GM19043 (cell line): ENCODE measurements at regions not wholly inside any gene's neighbourhood (a gene's known extent, or its start where the extent isn't known, plus 50 kb on each side); places are given as distances from the start of the nearest gene placed in this dataset.
"Not testable (repeated sequence)": the region's sequence is repeated elsewhere in the genome, so short reads cannot be mapped to it uniquely, and the experiment has no call there.

ENCODE experiments used
- ATAC-seq: cut with Tn5 transposase; IDR thresholded peaks from one replicate; pipeline ENCODE4 v1.9.1; 2021; ENCODE audit warnings: low read depth; ENCODE audit not compliant: unreplicated experiment

DNA sequence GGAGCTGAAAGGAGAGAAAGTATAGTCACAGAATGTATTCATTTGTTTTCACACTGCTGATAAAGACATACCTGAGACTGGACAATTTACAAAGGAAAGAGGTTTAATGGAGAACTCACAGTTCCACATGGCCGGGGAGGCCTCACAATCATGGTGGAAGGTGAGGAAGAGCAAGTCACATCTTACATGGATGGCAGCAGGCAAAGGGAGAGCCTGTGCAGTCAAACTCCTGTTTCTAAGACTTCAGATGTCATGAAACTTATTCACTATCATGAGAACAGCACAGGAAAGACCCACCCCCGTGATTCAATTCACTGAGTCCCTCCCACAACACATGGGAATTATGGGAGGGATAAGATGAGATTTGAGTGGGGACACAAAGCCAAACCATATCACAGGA lies 224.7 kb downstream of the LNPK start:
- not testable (repeated sequence) for ATAC-seq

DNA sequence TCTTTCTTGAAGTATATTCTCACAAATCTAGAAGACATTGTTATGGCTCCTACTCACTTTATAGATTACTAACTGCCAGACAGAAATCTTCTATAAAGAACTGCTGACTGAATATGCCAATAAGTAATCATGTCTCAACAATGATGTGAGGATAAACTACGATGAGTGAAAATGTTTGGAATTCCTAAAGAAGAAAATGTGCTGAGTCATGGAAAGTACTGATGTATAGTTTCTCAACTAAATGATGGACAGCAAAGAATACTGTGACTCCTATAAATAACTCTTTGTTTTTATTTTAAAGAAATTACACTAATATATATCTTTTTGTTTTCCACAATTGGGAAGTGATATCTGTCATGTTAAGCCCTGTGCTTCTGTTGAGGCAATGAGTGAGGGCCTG lies 232.9 kb downstream of the LNPK start:
- no peak for ATAC-seq

DNA sequence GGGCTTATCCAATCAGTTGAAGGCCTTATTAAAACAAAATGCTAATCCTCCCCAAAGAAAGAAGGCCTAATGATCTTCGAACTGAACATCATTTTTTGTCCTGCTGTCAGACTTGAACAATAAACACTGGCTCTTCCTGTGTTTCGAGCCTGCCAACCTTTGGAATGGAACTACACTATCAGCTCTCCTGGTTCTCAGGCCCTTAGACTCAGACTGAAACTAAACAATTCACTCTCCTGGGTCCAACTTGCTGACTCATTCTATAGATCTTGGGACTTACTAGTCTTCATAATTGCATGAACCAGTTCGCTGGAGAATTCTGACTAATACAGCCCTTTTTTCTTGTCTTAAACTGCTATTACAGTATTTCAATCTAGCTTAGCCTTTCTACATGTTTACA lies 235.2 kb downstream of the LNPK start:
- ATAC-seq, result no peak

GRCh38 chr2:175755656-175756386 lies 246.2 kb downstream of the LNPK start:
- no peak for ATAC-seq

GRCh38 chr2:175755169-175755568 lies 246.9 kb downstream of the LNPK start:
- no peak for ATAC-seq

DNA sequence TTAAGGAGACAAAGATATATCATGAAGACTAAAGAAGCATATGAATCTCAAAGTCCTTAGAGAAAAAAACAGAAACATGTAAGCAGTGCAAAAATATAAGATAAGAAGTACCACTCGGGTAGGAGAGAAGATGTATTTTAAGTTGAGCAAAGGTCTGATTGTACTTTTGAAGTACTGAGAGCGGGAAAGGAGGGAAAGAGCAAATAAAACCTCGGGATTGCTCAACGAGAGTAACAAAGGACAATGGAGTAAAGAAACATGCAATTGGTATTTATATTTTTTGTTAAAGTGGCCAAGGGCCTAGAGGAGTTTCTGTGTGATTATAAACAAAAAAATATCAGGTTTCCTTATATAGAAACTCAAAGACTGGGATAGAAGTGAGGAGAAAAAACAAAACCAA lies 251.9 kb downstream of the LNPK start:
- ATAC-seq, result no peak

DNA sequence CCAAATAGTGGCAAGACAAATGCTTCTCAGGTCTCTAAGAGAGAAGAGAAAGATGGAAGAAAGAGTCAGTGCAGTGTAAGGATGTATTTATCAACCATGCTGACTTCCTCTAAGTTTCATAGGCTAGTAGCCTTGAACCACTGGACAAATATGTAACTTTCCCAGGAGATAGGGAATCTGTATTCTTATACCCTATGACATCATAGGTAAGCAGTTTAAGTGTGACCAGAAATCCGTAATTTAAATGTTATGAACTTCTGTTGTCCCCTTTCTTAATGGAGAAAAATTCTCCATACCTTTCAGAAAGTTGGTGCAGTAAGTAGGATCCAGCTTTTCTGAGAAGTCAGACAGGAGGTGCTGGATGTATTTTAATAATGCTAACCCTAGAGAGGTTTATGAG lies 256.2 kb downstream of the LNPK start:
- ATAC-seq, result no peak

- ATAC-seq, result no peak
Observed at GRCh38 chr2:175744000-175744399, 258.1 kb downstream of the LNPK start.

GRCh38 chr2:175743011-175743410 lies 259.1 kb downstream of the LNPK start:
- ATAC-seq, result no peak

DNA sequence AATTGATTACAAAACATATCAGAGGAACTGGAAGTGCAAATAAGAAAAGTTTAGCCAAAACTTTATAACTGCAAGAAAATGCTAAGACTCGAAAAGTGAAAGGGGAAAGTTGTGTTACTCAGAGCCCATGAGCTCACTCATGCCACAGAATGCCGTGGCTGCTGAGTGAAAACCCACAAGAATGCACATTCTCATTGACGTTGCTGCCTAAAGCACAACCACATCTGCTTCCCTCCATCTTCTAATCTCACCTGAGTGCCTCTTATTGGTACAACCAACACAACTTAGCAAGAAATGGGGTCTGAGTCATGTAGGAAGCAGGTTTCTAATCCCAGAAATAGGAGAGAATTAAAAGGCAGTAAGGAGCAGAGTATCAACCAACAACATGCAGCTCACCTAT lies 259.7 kb downstream of the LNPK start:
- ATAC-seq, result no peak

DNA sequence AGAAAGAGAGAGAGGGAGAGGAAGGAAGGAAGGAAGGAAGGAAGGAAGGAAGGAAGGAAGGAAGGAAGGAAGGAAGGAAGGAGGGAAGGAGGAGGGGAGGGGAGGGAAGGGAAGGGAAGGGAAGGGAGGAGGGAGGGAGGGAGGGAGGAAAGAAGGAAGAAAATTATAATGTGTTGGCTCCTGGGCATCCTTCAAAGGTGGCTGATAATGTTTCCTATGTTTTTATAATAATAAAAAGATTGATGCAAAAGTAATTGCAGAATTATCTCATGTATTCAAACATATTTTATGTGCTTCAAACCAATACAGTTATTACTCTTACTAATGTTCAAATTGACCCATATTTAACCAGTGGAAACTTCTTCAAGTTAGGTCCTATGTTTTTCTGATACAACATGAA lies 260.9 kb downstream of the LNPK start:
- ATAC-seq, result no peak

DNA sequence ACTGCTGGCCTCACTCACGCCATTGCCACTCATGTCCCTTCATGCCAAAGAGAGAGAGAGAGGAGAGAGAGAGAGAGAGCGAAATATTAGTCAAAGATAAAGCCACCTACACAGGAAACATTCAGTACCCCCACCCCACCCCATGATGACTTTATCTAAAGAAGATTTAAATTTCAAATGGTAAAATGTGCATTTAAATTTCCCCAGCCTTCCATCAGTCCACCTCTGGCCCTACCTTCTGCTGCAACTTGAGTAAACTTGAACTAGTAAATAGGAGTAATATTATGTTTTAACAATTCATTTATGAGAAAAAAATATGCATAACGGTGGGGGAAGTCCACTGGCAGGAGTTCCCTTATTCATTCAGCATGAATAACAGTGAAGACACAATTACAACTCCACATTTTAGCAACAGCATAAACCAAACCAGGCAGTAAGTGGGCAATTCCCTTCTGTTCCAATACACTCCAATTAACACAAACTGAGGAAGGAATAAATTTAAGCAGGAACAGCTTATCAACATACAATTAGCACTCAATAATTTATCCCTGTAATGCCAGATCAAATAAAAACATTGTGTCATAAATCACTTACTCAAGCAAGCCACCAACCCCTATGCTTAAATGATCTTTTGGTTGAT lies 264.2 kb downstream of the LNPK start:
- no peak for ATAC-seq

GRCh38 chr2:175734686-175735085 lies 267.4 kb downstream of the LNPK start:
- ATAC-seq, result no peak

GRCh38 chr2:175732531-175732930 lies 269.5 kb downstream of the LNPK start:
- ATAC-seq, result no peak

GRCh38 chr2:175730050-175730449 lies 272.0 kb downstream of the LNPK start:
- no peak for ATAC-seq

- ATAC-seq, result no peak
Observed at GRCh38 chr2:175729049-175729706, 272.9 kb downstream of the LNPK start.

DNA sequence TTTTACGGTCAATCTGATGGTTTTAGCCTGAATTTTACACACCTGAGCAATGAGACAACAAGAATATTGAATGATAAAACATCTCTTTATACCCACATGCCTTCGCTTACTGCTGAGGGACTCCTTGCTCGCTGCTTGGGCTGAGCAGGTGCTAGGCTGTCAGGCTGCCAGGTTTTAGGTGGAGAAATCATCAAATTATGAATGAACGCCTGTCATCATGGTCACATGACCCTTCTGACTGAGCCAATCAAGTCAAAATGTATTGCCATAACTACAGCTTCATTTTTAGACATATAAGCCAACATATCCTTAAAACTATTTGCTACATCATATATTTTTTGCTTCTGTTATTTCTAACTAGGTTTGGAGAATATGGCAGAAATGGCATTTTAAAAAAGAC lies 274.0 kb downstream of the LNPK start:
- no peak for ATAC-seq

GRCh38 chr2:175726223-175726622 lies 275.8 kb downstream of the LNPK start:
- ATAC-seq, result no peak

GRCh38 chr2:175709248-175709647 lies 292.8 kb downstream of the LNPK start:
- no peak for ATAC-seq

DNA sequence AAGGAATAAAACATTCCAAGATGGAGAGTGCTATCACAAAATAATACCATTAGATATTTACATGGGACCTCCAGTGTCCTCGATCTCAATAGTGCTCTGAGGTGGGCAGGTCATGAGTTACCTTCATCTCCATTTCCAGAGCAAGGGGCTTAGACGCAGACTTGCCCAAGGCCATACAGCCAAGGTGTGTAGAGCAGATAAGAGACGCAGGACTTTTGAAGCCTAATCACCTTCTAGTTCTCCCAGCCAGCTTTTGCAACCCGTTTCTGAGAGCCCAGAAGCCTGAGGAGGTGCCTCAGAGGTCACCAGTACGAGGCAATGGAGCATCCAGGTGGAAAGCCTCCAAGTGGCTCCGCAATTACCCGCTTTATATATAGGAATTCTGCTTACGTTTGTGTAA lies 294.7 kb downstream of the LNPK start:
- no peak for ATAC-seq

DNA sequence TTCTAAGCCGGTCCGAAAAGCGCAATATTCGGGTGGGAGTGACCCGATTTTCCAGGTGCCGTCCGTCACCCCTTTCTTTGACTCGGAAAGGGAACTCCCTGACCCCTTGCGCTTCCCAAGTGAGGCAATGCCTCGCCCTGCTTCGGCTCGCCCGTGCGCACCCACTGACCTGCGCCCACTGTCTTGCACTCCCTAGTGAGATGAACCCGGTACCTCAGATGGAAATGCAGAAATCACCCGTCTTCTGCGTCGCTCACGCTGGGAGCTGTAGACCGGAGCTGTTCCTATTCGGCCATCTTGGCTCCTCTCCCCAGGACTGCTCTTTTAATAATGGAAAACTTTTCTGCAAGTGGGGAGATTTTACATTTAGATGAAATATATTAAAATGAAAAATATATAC lies 297.5 kb downstream of the LNPK start:
- not testable (repeated sequence) for ATAC-seq

DNA sequence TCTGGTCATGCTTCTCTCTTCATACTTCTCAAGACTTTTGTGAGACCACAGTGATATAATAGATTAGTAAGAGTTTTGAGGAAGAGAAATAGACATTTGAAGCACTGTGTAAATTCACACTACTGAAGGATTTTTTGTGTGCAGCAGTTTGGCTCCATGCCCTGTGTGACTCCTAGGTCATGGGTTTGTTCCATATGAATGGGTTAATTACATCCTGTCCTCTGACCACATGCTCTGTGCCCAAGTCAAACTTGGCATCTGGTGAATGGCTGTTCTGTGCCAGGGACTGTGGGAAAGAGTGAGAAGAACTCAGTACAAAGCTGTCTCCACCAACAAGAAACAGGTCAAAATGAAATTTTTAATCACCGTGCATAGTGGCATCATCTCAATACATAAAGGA lies 304.0 kb downstream of the LNPK start:
- no peak for ATAC-seq
